ENCODE measurements at regions not wholly inside any gene's neighbourhood (a gene's known extent, or its start where the extent isn't known, plus 50 kb on each side); places are given as distances from the start of the nearest gene placed in this dataset.

- TF ChIP-seq RAD21 (CRISPR knock-in tag; conservative IDR thresholded peaks at IDR 0.05 in 1 of 2, IDR thresholded peaks at IDR 0.05 in 1 of 2) (peak; percentile 67 to 80), DEAF1 (CRISPR knock-in tag; IDR thresholded peaks at IDR 0.05) (peak; percentile 69; the same call in 1 of the 2 replicates), CTCFL (IDR thresholded peaks at IDR 0.05; ENCODE audit: borderline replicate concordance, insufficient read depth, low read depth, low read length, poor library complexity, severe bottlenecking) (no peak), ZFP1 (CRISPR knock-in tag; IDR thresholded peaks at IDR 0.05) (no peak), PTBP1 (IDR thresholded peaks at IDR 0.05; ENCODE audit: low read depth, low read length) (no peak)
Measured at GRCh38 chr2:71995067-71995665, 152.5 kb downstream of the CYP26B1 start (continued).

GRCh38 chr2:71992036-71992435 is 155.6 kb downstream of the CYP26B1 start:
- no peak overlapping the region for H3K9ac ChIP-seq (ENCODE audit: insufficient read depth in 1 of 2, low read depth in 2 of 2, low read length in 2 of 2)
- no peaks in the 10 kb centered on the region for H4K20me1 ChIP-seq (replicated peaks; ENCODE audit: control insufficient read depth, insufficient read depth, low read length)
- no peaks in the 10 kb centered on the region for H3K36me3 ChIP-seq (ENCODE audit: control insufficient read depth, insufficient read depth, low read length)
- no peaks in the 10 kb centered on the region for H3K79me2 ChIP-seq (ENCODE audit: control insufficient read depth, insufficient read depth, low read length)
- intact Hi-C loops (cut with micrococcal nuclease), result no loop called here
- ATAC-seq (no peak), FAIRE-seq (no peak), DNase-seq (ENCODE audit: extremely low read depth in 1 of 4, low spot score in 3 of 4) (no peak)
- H3K9me1 ChIP-seq (ENCODE audit: control insufficient read depth, insufficient read depth, low read length), result no peaks in the 10 kb centered on the region
- H3K4me3 ChIP-seq, result no peak overlapping the region
- H3K4me2 ChIP-seq (ENCODE audit: insufficient read depth, low read length), result no peak overlapping the region
- CTCF ChIA-PET (ENCODE audit: low intra/inter-chr PET ratio), result no interaction called here
- no peaks in the 10 kb centered on the region for H3K4me1 ChIP-seq (replicated peaks in 1 of 2; ENCODE audit: control insufficient read depth in 2 of 2, insufficient read depth in 2 of 2, low read length in 2 of 2)
- 0% methylated on average over 2 of the region's 2 CpGs for WGBS (ENCODE audit: insufficient coverage, low coverage, missing lambda C conversion rate)
- no peak overlapping the region for H3K27ac ChIP-seq (ENCODE audit: extremely low read depth, low read depth, low read length)
- no peak overlapping the region for H2AFZ ChIP-seq (ENCODE audit: low read depth, low read length)
- BruUV-seq (replicated peaks), result no TSS peak
- 0 out of 5 replicates have a peak, but pooled peaks cover 0 to 4% of the 10 kb centered on the region in 2 experiments for H3K27me3 ChIP-seq (ENCODE audit: control insufficient read depth in 2 of 2, insufficient read depth in 2 of 2, low read length in 2 of 2)
- POLR2A ChIA-PET, result no interaction called here
- in situ Hi-C loops (cut with MboI), result no loop called here
- H3K9me3 ChIP-seq (replicated peaks; ENCODE audit: control insufficient read depth, insufficient read depth, low read depth, low read length), result no peaks in the 10 kb centered on the region
- TF ChIP-seq SREBF1 (IDR thresholded peaks at IDR 0.05; ENCODE audit: borderline replicate concordance, low read depth, low read length) (no peak), RBM25 (IDR thresholded peaks at IDR 0.05; ENCODE audit: low read depth, low read length, severe bottlenecking) (no peak), ZNF583 (CRISPR knock-in tag; IDR thresholded peaks at IDR 0.05) (no peak), CHD2 (IDR thresholded peaks at IDR 0.05; ENCODE audit: low read depth, low read length) (no peak), MECOM (CRISPR knock-in tag; IDR thresholded peaks at IDR 0.05) (no peak), CBX3 (IDR thresholded peaks at IDR 0.05; ENCODE audit: borderline replicate concordance in 1 of 2, low read length in 2 of 2) (no peak), GABPB2 (CRISPR knock-in tag; conservative IDR thresholded peaks at IDR 0.05) (no peak), ARNT (IDR thresholded peaks at IDR 0.05) (no peak), ZNF695 (CRISPR knock-in tag; IDR thresholded peaks at IDR 0.05) (no peak)
- TF ChIP-seq, protein P1, sequence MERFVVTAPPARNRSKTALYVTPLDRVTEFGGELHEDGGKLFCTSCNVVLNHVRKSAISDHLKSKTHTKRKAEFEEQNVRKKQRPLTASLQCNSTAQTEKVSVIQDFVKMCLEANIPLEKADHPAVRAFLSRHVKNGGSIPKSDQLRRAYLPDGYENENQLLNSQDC (CRISPR knock-in tag; IDR thresholded peaks at IDR 0.05), result no peak

Data from K562 (cell line).